Esophagus squamous epithelium (tissue), 5 donors: ENCODE measurements at regions not wholly inside any gene's neighbourhood (a gene's known extent, or its start where the extent isn't known, plus 50 kb on each side); places are given as distances from the start of the nearest gene placed in this dataset.

Experiments
- DNase-seq: peaks from one replicate; lab custom pipeline; 2025; lab: John Stamatoyannopoulos, UW
- H3K27ac ChIP-seq, 4 donors: fragments of 200-600 bp; sonication (generic); one replicate each; pipeline ENCODE4 v1.5.1; 2016 to 2019; ENCODE audit warnings: mild to moderate bottlenecking in 1 of 4
- H3K27me3 ChIP-seq, 4 donors: fragments of 200-600 bp; sonication (generic); 1 replicate in 3 of 4; 2 replicates in 1 of 4; pipeline versions ENCODE4 v1.5.1 to v1.6.0; 2017 to 2021; ENCODE audit warnings: antibody characterized with exemption in 1 of 4
- H3K36me3 ChIP-seq, 3 donors: fragments of 200-600 bp; sonication (generic); one replicate each; pipeline ENCODE4 v1.5.1; 2016 to 2019
- H3K4me1 ChIP-seq, 3 donors: fragments of 200-600 bp; sonication (generic); one replicate each; pipeline ENCODE4 v1.5.1; 2017 to 2019
- H3K4me3 ChIP-seq, 4 donors: fragments of 200-600 bp; sonication (generic); 1 replicate in 3 of 4; 2 replicates in 1 of 4; pipeline ENCODE4 v1.5.1; 2016 to 2019; ENCODE audit warnings: mild to moderate bottlenecking in 2 of 4, moderate library complexity in 1 of 4
- H3K9me3 ChIP-seq, 3 donors: fragments of 200-600 bp; sonication (generic); one replicate each; pipeline ENCODE4 v1.5.1; 2016 to 2019
- CTCF ChIP-seq, 6 experiments: fragments of 450-650 bp in 4 of 6; fragments of 200-600 bp in 2 of 6; sonication (generic) in 2 of 6; IDR thresholded peaks; one replicate each; pipeline ENCODE4 v1.5.1; 2016 to 2019; ENCODE audit warnings: antibody characterized with exemption in 6 of 6, mild to moderate bottlenecking in 4 of 6, moderate library complexity in 4 of 6
- POLR2A ChIP-seq, 4 donors: fragments of 450-650 bp; IDR thresholded peaks; one replicate each; pipeline ENCODE4 v1.6.1; 2017; ENCODE audit warnings: antibody characterized with exemption in 4 of 4, mild to moderate bottlenecking in 4 of 4, moderate library complexity in 3 of 4
- WGBS, 2 donors: methylation state at CpG; one replicate each; pipeline ENCODE4 v1.1.5; 2018; 5-methylcytosine and 5-hydroxymethylcytosine counted together
- intact Hi-C: fragments of 100-400 bp; cut with DNase I; formaldehyde crosslinking; loops from one replicate; pipeline ENCODE4 v1.15.0; 2022
- donor health status: DM: yes; HTN: yes; CAD: no.

- Histone ChIP-seq H3K4me3 (no peak overlapping the region), H3K36me3 (no peaks in the 10 kb centered on the region), H3K27me3 (no peaks in the 10 kb centered on the region), H3K27ac (no peak overlapping the region), H3K9me3 (no peaks in the 10 kb centered on the region), H3K4me1 (peaks cover 0 to 15% (median 0%) of the 10 kb centered on the region in 3 donors)
- intact Hi-C loops = no loop called here
- TF ChIP-seq POLR2A (IDR thresholded peaks at IDR 0.05) (no peak), CTCF (IDR thresholded peaks at IDR 0.05) (no peak)
- WGBS, 2 donors = 51 to 73% methylated on average over 5 of the region's 5 CpGs
- DNase-seq = no peak
These were observed 568.7 kb upstream of the LRRN3 start for GRCh38 chr7:110522061-110522760.

GRCh38 chr7:110522761-110523200 lies 568.1 kb upstream of the LRRN3 start:
- DNase-seq = no peak
- Histone ChIP-seq H3K27me3 (no peaks in the 10 kb centered on the region), H3K4me1 (peaks cover 0 to 15% (median 0%) of the 10 kb centered on the region in 3 donors), H3K4me3 (no peak overlapping the region), H3K9me3 (no peaks in the 10 kb centered on the region), H3K27ac (no peak overlapping the region), H3K36me3 (no peaks in the 10 kb centered on the region)
- WGBS, 2 donors = 36 to 58% methylated on average over 3 of the region's 3 CpGs
- TF ChIP-seq CTCF (IDR thresholded peaks at IDR 0.05) (no peak), POLR2A (IDR thresholded peaks at IDR 0.05) (no peak)
- intact Hi-C loops = no loop called here

- no peaks in the 10 kb centered on the region for H3K27me3 ChIP-seq
- no peaks in the 10 kb centered on the region for H3K9me3 ChIP-seq
- H3K36me3 ChIP-seq = no peaks in the 10 kb centered on the region
- TF ChIP-seq CTCF (IDR thresholded peaks at IDR 0.05) (no peak), POLR2A (IDR thresholded peaks at IDR 0.05) (no peak)
- no peak overlapping the region for H3K4me3 ChIP-seq
- WGBS, 2 donors = 75 to 79% methylated on average over 2 of the region's 2 CpGs
- intact Hi-C loops = no loop called here
- peaks cover 0 to 12% (median 0%) of the 10 kb centered on the region in 3 donors for H3K4me1 ChIP-seq
- H3K27ac ChIP-seq = no peak overlapping the region
- no peak for DNase-seq
These were observed 561.8 kb upstream of the LRRN3 start for GRCh38 chr7:110529175-110529574.

GRCh38 chr7:110531186-110531585 lies 559.7 kb upstream of the LRRN3 start:
- H3K4me1 ChIP-seq = peaks cover 0 to 23% (median 2%) of the 10 kb centered on the region in 3 donors
- no peaks in the 10 kb centered on the region for H3K27me3 ChIP-seq
- no peaks in the 10 kb centered on the region for H3K36me3 ChIP-seq
- no peaks in the 10 kb centered on the region for H3K9me3 ChIP-seq
- H3K4me3 ChIP-seq = no peak overlapping the region
- no peak overlapping the region for H3K27ac ChIP-seq
- intact Hi-C loops = no loop called here
- DNase-seq = no peak
- TF ChIP-seq POLR2A (IDR thresholded peaks at IDR 0.05) = no peak
- TF ChIP-seq CTCF (IDR thresholded peaks at IDR 0.05) = no peak

- H3K9me3 ChIP-seq = no peaks in the 10 kb centered on the region
- no peaks in the 10 kb centered on the region for H3K27me3 ChIP-seq
- H3K36me3 ChIP-seq = no peaks in the 10 kb centered on the region
- intact Hi-C loops = no loop called here
- no peak for DNase-seq
- 46 to 48% methylated on average over 7 of the region's 7 CpGs for WGBS, 2 donors
- H3K27ac ChIP-seq = peak overlapping the region in 3 of 4 donors; percentile 34 to 72 (median 59)
- H3K4me1 ChIP-seq = peaks cover 0 to 23% (median 2%) of the 10 kb centered on the region in 3 donors
- no peak overlapping the region for H3K4me3 ChIP-seq
- TF ChIP-seq CTCF (IDR thresholded peaks at IDR 0.05) (peak in 1 of 6 experiments; percentile 27), POLR2A (IDR thresholded peaks at IDR 0.05) (no peak)
These were observed 556.5 kb upstream of the LRRN3 start for GRCh38 chr7:110534241-110534931.
